OCI-LY7 (cell line): ENCODE measurements at regions not wholly inside any gene's neighbourhood (a gene's known extent, or its start where the extent isn't known, plus 50 kb on each side); places are given as distances from the start of the nearest gene placed in this dataset.

ENCODE experiments used
- BruUV-seq: library from RNA; stranded (reverse); fragments of 400-500 nt; replicated peaks from 2 replicates; lab custom pipeline; 2021; lab: Mats Ljungman, UMichigan
- CTCF ChIA-PET: fragments of 300-600 bp; sonication (Branson Sonifier 250); formaldehyde crosslinking; loops from one replicate; lab custom pipeline; 2022; ENCODE audit warnings: antibody characterized with exemption; ENCODE audit not compliant: unreplicated experiment; lab: Charles Lee
- POLR2A ChIA-PET: fragments of 300-600 bp; sonication (Branson Sonifier 250); formaldehyde crosslinking; loops from one replicate; lab custom pipeline; 2022; ENCODE audit warnings: antibody characterized with exemption; lab: Charles Lee
- DNase-seq: peaks from one replicate; pipeline ENCODE4 v3.0.0-alpha.2; 2015; ENCODE audit warnings: low spot score
- H2AFZ ChIP-seq: fragments of 200-600 bp; sonication (generic), shearing (Covaris generic); 2 replicates; pipeline ENCODE4 v1.6.1; 2014; ENCODE audit warnings: mild to moderate bottlenecking, antibody characterized with exemption, low read length, moderate library complexity
- H3K27ac ChIP-seq: fragments of 200-600 bp; sonication (generic); 2 replicates; pipeline ENCODE4 v1.5.1; 2014; ENCODE audit warnings: mixed run types, low read depth, mild to moderate bottlenecking, moderate library complexity, low read length, inconsistent platforms; ENCODE audit not compliant: poor library complexity, severe bottlenecking
- H3K36me3 ChIP-seq: fragments of 200-600 bp; sonication (generic); 2 replicates; pipeline ENCODE4 v1.6.1; 2014; ENCODE audit warnings: mild to moderate bottlenecking, antibody characterized with exemption, low read length, moderate library complexity, mixed read lengths; ENCODE audit not compliant: insufficient read depth
- H3K4me1 ChIP-seq: fragments of 200-600 bp; sonication (generic); 2 replicates; pipeline ENCODE4 v1.5.1; 2014; ENCODE audit warnings: mild to moderate bottlenecking, low read length; ENCODE audit not compliant: insufficient read depth, poor library complexity, severe bottlenecking
- H3K4me2 ChIP-seq: fragments of 200-600 bp; sonication (generic); 2 replicates; pipeline ENCODE4 v1.6.1; 2014; ENCODE audit warnings: mild to moderate bottlenecking, low read length
- H3K4me3 ChIP-seq: fragments of 200-600 bp; sonication (generic); 2 replicates; pipeline ENCODE4 v1.5.1; 2014; ENCODE audit warnings: mild to moderate bottlenecking, low read depth, low read length; ENCODE audit not compliant: poor library complexity, severe bottlenecking
- H3K79me2 ChIP-seq: fragments of 200-600 bp; sonication (generic); 2 replicates; pipeline ENCODE4 v1.6.1; 2016; ENCODE audit warnings: low read depth, mild to moderate bottlenecking, low read length, moderate library complexity, mixed read lengths; ENCODE audit not compliant: insufficient read depth
- H3K9me2 ChIP-seq: fragments of 200-600 bp; sonication (generic); 2 replicates; pipeline ENCODE4 v1.6.1; 2016; ENCODE audit warnings: mild to moderate bottlenecking, low read length, mixed read lengths; ENCODE audit not compliant: insufficient read depth
- H3K9me3 ChIP-seq: fragments of 200-600 bp; sonication (generic); 2 replicates; pipeline ENCODE4 v1.6.1; 2014; ENCODE audit warnings: mild to moderate bottlenecking, mixed run types, low read length, mixed read lengths
- H4K20me1 ChIP-seq: fragments of 200-600 bp; sonication (generic); 2 replicates; pipeline ENCODE4 v1.6.1; 2014; ENCODE audit warnings: mild to moderate bottlenecking, antibody characterized with exemption, low read length, moderate library complexity, mixed read lengths; ENCODE audit not compliant: insufficient read depth
- CTCF ChIP-seq: fragments of 200-600 bp; sonication (generic); conservative IDR thresholded peaks from 2 replicates; pipeline ENCODE4 v1.5.1; 2014; ENCODE audit warnings: mild to moderate bottlenecking, antibody characterized with exemption, low read length, moderate library complexity, mixed read lengths
- EZH2phosphoT487 ChIP-seq: fragments of 200-600 bp; sonication (generic); IDR thresholded peaks from 2 replicates; pipeline ENCODE4 v1.6.1; 2018; ENCODE audit warnings: low read depth, borderline replicate concordance, mild to moderate bottlenecking, mixed run types, antibody characterized with exemption, low read length, moderate library complexity, mixed read lengths
- intact Hi-C: fragments of 100-400 bp; cut with micrococcal nuclease; formaldehyde crosslinking; loops from one replicate; pipeline ENCODE4 v1.10.0; 2022; ENCODE audit not compliant: unreplicated experiment

- Histone ChIP-seq H3K4me2 (no peak overlapping the region), H3K9me2 (no peaks in the 10 kb centered on the region), H3K9me3 (no peaks in the 10 kb centered on the region), H3K27ac (no peak overlapping the region), H3K4me3 (no peak overlapping the region), H3K4me1 (no peaks in the 10 kb centered on the region), H4K20me1 (no peaks in the 10 kb centered on the region), H3K79me2 (no peaks in the 10 kb centered on the region), H2AFZ (no peak overlapping the region), H3K36me3 (no peaks in the 10 kb centered on the region)
- no peak for DNase-seq
- BruUV-seq = no TSS peak
- ChIA-PET CTCF (no interaction called here), POLR2A (no interaction called here)
- intact Hi-C loops = no loop called here
- no peak for TF ChIP-seq EZH2phosphoT487
- no peak for TF ChIP-seq CTCF
Observed at GRCh38 chr5:58191443-58191842, 268.4 kb downstream of the PLK2 start.

DNA sequence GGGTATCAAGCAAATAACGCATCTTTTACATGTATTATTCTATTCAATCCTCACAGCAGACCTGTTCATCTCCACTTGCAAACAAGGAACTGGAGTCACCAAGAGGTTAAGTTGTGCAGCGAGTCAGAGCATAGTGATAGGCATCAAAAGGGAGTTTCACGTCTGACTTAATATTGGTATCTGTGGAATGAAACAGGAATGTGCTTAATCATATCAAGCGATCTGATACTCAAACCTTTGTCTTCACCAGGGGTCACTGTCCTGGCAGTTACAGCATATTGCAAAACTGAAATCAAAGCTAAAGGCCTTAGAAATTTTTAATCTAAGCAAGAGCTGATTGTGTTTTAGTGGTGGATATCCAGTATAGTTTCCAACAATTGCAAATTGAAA is 271.6 kb downstream of the PLK2 start:
- TF ChIP-seq CTCF (no peak), EZH2phosphoT487 (no peak)
- Histone ChIP-seq H4K20me1 (no peaks in the 10 kb centered on the region), H3K4me1 (no peaks in the 10 kb centered on the region), H3K36me3 (no peaks in the 10 kb centered on the region), H3K4me3 (no peak overlapping the region), H3K4me2 (no peak overlapping the region), H3K27ac (no peak overlapping the region), H3K9me3 (no peaks in the 10 kb centered on the region), H2AFZ (no peak overlapping the region), H3K9me2 (no peaks in the 10 kb centered on the region), H3K79me2 (no peaks in the 10 kb centered on the region)
- DNase-seq = no peak
- intact Hi-C loops = no loop called here
- no TSS peak for BruUV-seq
- POLR2A ChIA-PET = no interaction called here
- CTCF ChIA-PET = no interaction called here

- TF ChIP-seq EZH2phosphoT487 (no peak), CTCF (no peak)
- Histone ChIP-seq H2AFZ (no peak overlapping the region), H3K9me2 (no peaks in the 10 kb centered on the region), H3K9me3 (no peaks in the 10 kb centered on the region), H3K4me3 (no peak overlapping the region), H3K27ac (no peak overlapping the region), H3K4me2 (no peak overlapping the region), H3K36me3 (no peaks in the 10 kb centered on the region), H3K79me2 (no peaks in the 10 kb centered on the region), H3K4me1 (no peaks in the 10 kb centered on the region), H4K20me1 (no peaks in the 10 kb centered on the region)
- POLR2A ChIA-PET = no interaction called here
- intact Hi-C loops = no loop called here
- CTCF ChIA-PET = no interaction called here
- no TSS peak for BruUV-seq
- no peak for DNase-seq
Observed at GRCh38 chr5:58187432-58188261, 272.2 kb downstream of the PLK2 start.
